H9 (cell line): ENCODE measurements at regions not wholly inside any gene's neighbourhood (a gene's known extent, or its start where the extent isn't known, plus 50 kb on each side); places are given as distances from the start of the nearest gene placed in this dataset.

Source experiments
- DNase-seq: peaks from one replicate; pipeline ENCODE4 v3.0.0-alpha.2; 2017
- H2AFZ ChIP-seq: one replicate; pipeline ENCODE4 v1.6.1; 2013; ENCODE audit warnings: mild to moderate bottlenecking, low read length, control low read depth, moderate library complexity
- H2AK5ac ChIP-seq: 2 replicates; pipeline ENCODE4 v1.6.1; 2013; ENCODE audit warnings: low read length, control low read depth, mixed read lengths; ENCODE audit not compliant: insufficient read length
- H2BK120ac ChIP-seq: one replicate; pipeline ENCODE4 v1.6.1; 2013; ENCODE audit warnings: low read depth, mild to moderate bottlenecking, low read length, control low read depth, inconsistent platforms; ENCODE audit not compliant: poor library complexity, severe bottlenecking
- H2BK12ac ChIP-seq: 2 replicates; pipeline ENCODE4 v1.6.1; 2013; ENCODE audit warnings: low read length, control low read depth, mixed read lengths, low read depth; ENCODE audit not compliant: insufficient read length
- H2BK15ac ChIP-seq: 2 replicates; pipeline ENCODE4 v1.6.1; 2013; ENCODE audit warnings: low read depth, low read length, control low read depth
- H2BK20ac ChIP-seq: one replicate; pipeline ENCODE4 v1.6.1; 2013; ENCODE audit warnings: low read depth, mild to moderate bottlenecking, low read length, control low read depth, inconsistent platforms; ENCODE audit not compliant: poor library complexity, severe bottlenecking
- H2BK5ac ChIP-seq: 2 replicates; pipeline ENCODE4 v1.6.1; 2013; ENCODE audit warnings: low read length, control low read depth, mixed read lengths; ENCODE audit not compliant: insufficient read length
- H3K14ac ChIP-seq: 2 replicates; pipeline ENCODE4 v1.6.1; 2013; ENCODE audit warnings: low read length, control low read depth; ENCODE audit not compliant: insufficient read depth
- H3K18ac ChIP-seq: 2 replicates; pipeline ENCODE4 v1.6.1; 2013; ENCODE audit warnings: low read depth, mild to moderate bottlenecking, mixed read lengths, low read length, control low read depth; ENCODE audit not compliant: insufficient read length
- H3K23ac ChIP-seq: 2 replicates; pipeline ENCODE4 v1.6.1; 2013; ENCODE audit warnings: low read length, control low read depth, mixed read lengths, low read depth; ENCODE audit not compliant: insufficient read length
- H3K23me2 ChIP-seq: 2 replicates; pipeline ENCODE4 v1.6.1; 2013; ENCODE audit warnings: low read depth, mild to moderate bottlenecking, mixed read lengths, low read length, control low read depth; ENCODE audit not compliant: insufficient read length, poor library complexity, severe bottlenecking
- H3K27ac ChIP-seq: 2 replicates; pipeline ENCODE4 v1.5.1; 2013; ENCODE audit warnings: low read length, control low read depth, mixed read lengths, low read depth; ENCODE audit not compliant: insufficient read length
- H3K27me3 ChIP-seq: 2 replicates; pipeline ENCODE4 v1.6.1; 2013; ENCODE audit warnings: low read length, control low read depth, inconsistent platforms; ENCODE audit not compliant: insufficient read depth
- H3K4ac ChIP-seq: 2 replicates; pipeline ENCODE4 v1.6.1; 2013; ENCODE audit warnings: low read depth, mild to moderate bottlenecking, control low read depth, inconsistent platforms, low read length, moderate library complexity
- H3K4me1 ChIP-seq: 2 replicates; pipeline ENCODE4 v1.6.1; 2013; ENCODE audit warnings: low read length, control low read depth, inconsistent platforms; ENCODE audit not compliant: insufficient read depth
- H3K4me2 ChIP-seq: 2 replicates; pipeline ENCODE4 v1.6.1; 2013; ENCODE audit warnings: low read length, control low read depth, mixed read lengths; ENCODE audit not compliant: insufficient read length, insufficient read depth
- H3K56ac ChIP-seq: 2 replicates; pipeline ENCODE4 v1.6.1; 2013; ENCODE audit warnings: low read depth, mild to moderate bottlenecking, mixed read lengths, low read length, control low read depth; ENCODE audit not compliant: insufficient read length
- H3K79me1 ChIP-seq: 2 replicates; pipeline ENCODE4 v1.6.1; 2013; ENCODE audit warnings: low read depth, mild to moderate bottlenecking, moderate library complexity, low read length, control low read depth, inconsistent platforms; ENCODE audit not compliant: insufficient read depth, poor library complexity, severe bottlenecking
- H3K79me2 ChIP-seq: 2 replicates; pipeline ENCODE4 v1.6.1; 2013; ENCODE audit warnings: low read length, control low read depth, inconsistent platforms; ENCODE audit not compliant: insufficient read depth
- H3K9ac ChIP-seq: 2 replicates; pipeline ENCODE4 v1.6.1; 2013; ENCODE audit warnings: low read length, control low read depth, mixed read lengths; ENCODE audit not compliant: insufficient read length; ENCODE audit errors: extremely low read depth
- H3K9me3 ChIP-seq: one replicate; pipeline ENCODE4 v1.6.1; 2013; ENCODE audit warnings: low read depth, low read length, inconsistent platforms; ENCODE audit not compliant: control insufficient read depth
- H3T11ph ChIP-seq: one replicate; pipeline ENCODE4 v1.6.1; 2013; ENCODE audit warnings: mild to moderate bottlenecking, low read length, control low read depth, inconsistent platforms
- H4K20me1 ChIP-seq: one replicate; pipeline ENCODE4 v1.6.1; 2013; ENCODE audit not compliant: control insufficient read depth, insufficient read length, insufficient read depth
- H4K5ac ChIP-seq: 2 replicates; pipeline ENCODE4 v1.6.1; 2013; ENCODE audit warnings: low read depth, mild to moderate bottlenecking, mixed read lengths, low read length, control low read depth; ENCODE audit not compliant: insufficient read length
- H4K8ac ChIP-seq: replicated peaks from 2 replicates; pipeline ENCODE4 v1.6.1; 2013; ENCODE audit warnings: low read length, control low read depth, mixed read lengths, low read depth; ENCODE audit not compliant: insufficient read length
- H4K91ac ChIP-seq: 2 replicates; pipeline ENCODE4 v1.6.1; 2013; ENCODE audit warnings: low read depth, mild to moderate bottlenecking, moderate library complexity, mixed read lengths, low read length, control low read depth; ENCODE audit not compliant: insufficient read length
- H3K27ac Mint-ChIP-seq, 3 experiments: 2 replicates in 2 of 3; 3 replicates in 1 of 3; pipeline ENCODE4 v1.8.0; 2020 to 2021; ENCODE audit warnings: mixed read lengths in 3 of 3, mild to moderate bottlenecking in 1 of 3, moderate library complexity in 1 of 3
- H3K27me3 Mint-ChIP-seq: 2 replicates; pipeline ENCODE4 v1.8.0; 2021; ENCODE audit warnings: low read depth, mild to moderate bottlenecking, moderate library complexity, mixed read lengths
- H3K36me3 Mint-ChIP-seq, 3 experiments: 2 replicates in 2 of 3; 3 replicates in 1 of 3; pipeline ENCODE4 v1.8.0; 2020 to 2021; ENCODE audit warnings: low read depth in 3 of 3, mixed read lengths in 3 of 3; ENCODE audit not compliant: insufficient read depth in 1 of 3
- H3K4me1 Mint-ChIP-seq, 2 experiments: 2 replicates each; pipeline ENCODE4 v1.8.0; 2020; ENCODE audit warnings: mixed read lengths in 2 of 2
- H3K4me3 Mint-ChIP-seq, 2 experiments: 2 replicates in 1 of 2; 3 replicates in 1 of 2; pipeline ENCODE4 v1.8.0; 2020 to 2021; ENCODE audit warnings: mild to moderate bottlenecking in 2 of 2, mixed read lengths in 2 of 2, moderate library complexity in 1 of 2
- H3K9me3 Mint-ChIP-seq, 2 experiments: 2 replicates in 1 of 2; 3 replicates in 1 of 2; pipeline ENCODE4 v1.8.0; 2020; ENCODE audit warnings: mild to moderate bottlenecking in 2 of 2, mixed read lengths in 2 of 2, moderate library complexity in 1 of 2
- CTCF ChIP-seq: fragments of 200-600 bp; sonication (generic); conservative IDR thresholded peaks from 3 replicates; pipeline ENCODE4 v1.8.0; 2021; ENCODE audit warnings: antibody characterized with exemption, mild to moderate bottlenecking

GRCh38 chr1:71330991-71331390 lies 250.2 kb upstream of the ZRANB2 start:
- no peak for DNase-seq
- Histone ChIP-seq H3K56ac (no peak overlapping the region), H4K91ac (no peak overlapping the region), H3K27ac (no peak overlapping the region), H3K4me2 (no peak overlapping the region), H3K9ac (no peak overlapping the region), H3K14ac (no peak overlapping the region), H2AFZ (no peak overlapping the region), H3K27me3 (no peaks in the 10 kb centered on the region), H4K5ac (no peak overlapping the region), H4K20me1 (no peaks in the 10 kb centered on the region), H3K4ac (no peak overlapping the region), H3K4me1 (no peaks in the 10 kb centered on the region), H3K23ac (no peak overlapping the region), H2BK12ac (no peak overlapping the region), H2BK15ac (no peak overlapping the region), H4K8ac (no peak overlapping the region), H2AK5ac (no peak overlapping the region), H2BK20ac (no peak overlapping the region), H2BK120ac (no peak overlapping the region), H2BK5ac (no peak overlapping the region), H3K23me2 (no peaks in the 10 kb centered on the region), H3T11ph (no peak overlapping the region), H3K79me2 (no peaks in the 10 kb centered on the region), H3K18ac (no peak overlapping the region), H3K9me3 (no peaks in the 10 kb centered on the region), H3K79me1 (no peaks in the 10 kb centered on the region)
- TF ChIP-seq CTCF, result no peak
- peaks cover 0 to 5% (median 0%) of the 10 kb centered on the region in 3 experiments; a peak in 2 of 7 replicates for H3K36me3 Mint-ChIP-seq
- no peaks in the 10 kb centered on the region for H3K4me1 Mint-ChIP-seq
- no peak overlapping the region for H3K4me3 Mint-ChIP-seq
- no peak overlapping the region for H3K27ac Mint-ChIP-seq
- no peaks in the 10 kb centered on the region for H3K27me3 Mint-ChIP-seq
- peaks cover 4 to 13% of the 10 kb centered on the region in 2 experiments; a peak in 4 of 5 replicates for H3K9me3 Mint-ChIP-seq
